GM20431 (cell line): ENCODE measurements at regions not wholly inside any gene's neighbourhood (a gene's known extent, or its start where the extent isn't known, plus 50 kb on each side); places are given as distances from the start of the nearest gene placed in this dataset.

Experiments used
- in situ Hi-C: fragments of 300-500 bp; cut with MseI, MboI; formaldehyde crosslinking; loops from one replicate; pipeline ENCODE4 v1.15.0; 2020; ENCODE audit warnings: low sequenced_read_pairs; ENCODE audit not compliant: unreplicated experiment

DNA sequence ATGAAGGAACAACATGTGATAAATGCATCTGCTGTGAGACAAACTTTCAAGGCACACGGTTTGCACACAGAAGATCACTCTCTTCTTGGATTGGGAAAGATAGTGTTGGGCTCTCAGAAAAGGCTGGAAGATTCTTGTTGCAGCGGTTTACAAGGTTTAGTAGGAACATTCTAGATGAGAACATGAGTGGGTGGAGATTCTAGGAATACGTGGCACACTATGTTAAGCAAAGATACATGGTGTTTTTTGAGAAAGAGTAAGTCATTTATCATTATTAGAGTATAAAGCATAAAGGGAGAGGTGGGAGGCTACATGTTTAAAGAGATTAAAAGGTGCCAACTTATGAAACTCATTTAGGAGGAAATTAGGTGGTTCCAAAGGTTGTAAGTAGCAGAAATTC lies 348.8 kb upstream of the HS3ST1 start:
- in situ Hi-C loops = no loop called here

DNA sequence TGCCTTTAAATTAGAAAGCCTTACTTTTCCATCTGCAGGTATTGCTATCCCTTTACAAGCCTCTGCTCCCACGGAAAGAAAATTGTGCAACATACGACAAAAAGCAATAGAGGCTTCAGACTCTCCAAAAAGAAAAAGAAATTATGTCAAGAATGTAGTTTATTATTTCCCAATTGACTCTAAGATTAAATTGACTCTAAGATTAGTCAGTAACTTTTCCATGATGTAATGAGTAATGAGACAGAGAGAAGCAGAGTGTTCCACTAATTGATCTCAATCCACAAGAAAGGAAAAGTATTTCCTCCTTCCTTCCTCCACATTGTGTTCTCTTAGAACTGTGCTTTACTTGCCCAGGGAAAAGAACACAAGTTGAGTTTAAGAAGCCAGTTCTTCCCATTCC lies 345.7 kb upstream of the HS3ST1 start:
- in situ Hi-C loops = no loop called here

DNA sequence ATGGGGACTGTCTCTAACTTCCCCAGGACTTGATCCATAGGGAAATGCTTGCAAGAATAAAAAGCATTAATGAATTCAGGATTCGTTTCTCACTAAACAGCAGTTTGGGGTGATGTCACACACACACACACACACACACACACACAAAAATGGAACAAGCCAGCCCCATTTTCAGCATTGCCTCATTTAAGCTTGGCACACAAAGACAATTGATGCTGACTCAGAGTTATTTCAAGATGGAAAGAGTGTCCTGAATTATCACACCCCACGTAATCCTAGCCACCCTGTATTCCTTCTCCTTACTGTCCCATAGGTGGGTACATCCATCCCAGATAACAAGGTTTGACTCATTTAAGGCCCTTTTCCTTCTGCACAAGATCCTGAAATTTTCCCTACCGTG lies 345.1 kb upstream of the HS3ST1 start:
- in situ Hi-C loops = no loop called here

DNA sequence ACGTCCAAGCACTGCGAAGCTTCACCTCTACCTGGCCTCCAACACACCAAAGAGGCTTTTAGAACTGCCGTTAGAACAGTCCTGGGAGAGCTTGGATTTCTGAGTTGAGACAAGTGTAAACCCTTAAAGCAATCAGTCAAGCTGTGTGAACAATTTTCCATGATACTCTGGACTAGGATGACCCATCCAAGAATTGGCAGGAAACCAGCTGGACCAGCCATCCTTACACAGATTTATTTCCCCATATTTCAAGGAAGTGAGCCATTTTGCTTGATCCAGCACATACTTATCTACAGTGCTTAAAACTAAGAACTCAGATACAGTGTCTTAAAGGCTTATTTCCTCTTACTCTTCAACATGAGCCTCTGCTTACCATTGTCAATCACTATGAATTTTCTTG lies 340.7 kb upstream of the HS3ST1 start:
- in situ Hi-C loops = no loop called here

DNA sequence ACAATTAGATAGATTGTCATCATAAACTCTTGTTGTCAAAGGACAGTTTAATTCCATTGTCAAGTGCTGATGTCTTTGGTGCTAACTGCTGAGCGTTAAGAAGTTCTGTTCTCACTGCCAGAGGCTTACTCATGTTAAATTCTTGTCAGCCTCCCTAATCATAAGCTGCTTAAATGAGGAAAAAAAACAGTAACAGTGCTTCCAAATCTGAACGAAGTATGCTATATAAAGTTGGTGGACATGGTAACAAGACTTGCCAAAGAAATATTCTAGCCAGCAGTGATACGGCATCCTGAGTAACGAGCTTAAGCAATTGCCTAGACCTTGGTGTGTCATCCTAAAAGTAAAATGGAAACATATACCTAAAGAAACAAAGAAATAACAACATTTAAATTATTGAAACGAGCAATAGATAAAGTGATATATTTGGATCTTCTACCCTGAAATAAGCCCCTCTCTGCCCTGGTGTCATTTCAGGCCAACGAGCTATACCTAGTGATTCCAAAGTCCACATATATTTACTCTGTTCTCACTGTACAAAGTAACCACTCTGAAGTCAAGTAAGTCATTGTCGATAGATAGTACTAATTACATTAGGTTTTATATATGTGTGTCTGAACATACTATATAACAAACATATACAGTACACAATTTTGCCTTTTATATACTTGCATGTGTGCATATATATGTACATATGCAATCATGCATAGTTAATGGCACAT lies 339.7 kb upstream of the HS3ST1 start:
- in situ Hi-C loops = no loop called here

DNA sequence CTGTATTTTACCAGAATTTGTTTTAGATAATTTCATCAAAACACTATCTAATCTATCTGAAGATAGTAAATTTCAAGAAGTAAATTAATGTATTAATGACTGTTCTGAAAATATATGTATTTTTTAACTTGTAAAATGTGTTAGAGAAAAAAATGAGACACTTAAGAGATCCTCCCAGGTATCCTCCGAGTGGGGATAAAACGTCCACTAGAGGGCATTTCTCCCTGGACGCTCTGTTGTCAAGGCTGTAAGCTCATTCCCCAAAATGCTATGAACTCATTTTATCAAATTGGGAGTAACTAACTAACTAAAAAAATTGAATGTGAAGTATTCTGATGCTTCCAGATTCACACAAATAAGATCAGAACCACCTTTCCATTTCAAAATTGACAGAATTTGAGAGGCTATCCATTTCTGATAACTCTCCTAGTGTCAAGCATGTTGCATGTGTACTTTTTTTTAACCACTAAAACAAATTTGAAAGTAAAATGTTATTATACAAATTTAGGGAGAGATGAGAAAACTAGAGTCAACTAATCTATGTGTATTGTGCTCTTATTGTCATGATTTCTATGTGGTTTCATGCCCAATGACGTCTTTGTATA lies 337.3 kb upstream of the HS3ST1 start:
- in situ Hi-C loops = no loop called here

DNA sequence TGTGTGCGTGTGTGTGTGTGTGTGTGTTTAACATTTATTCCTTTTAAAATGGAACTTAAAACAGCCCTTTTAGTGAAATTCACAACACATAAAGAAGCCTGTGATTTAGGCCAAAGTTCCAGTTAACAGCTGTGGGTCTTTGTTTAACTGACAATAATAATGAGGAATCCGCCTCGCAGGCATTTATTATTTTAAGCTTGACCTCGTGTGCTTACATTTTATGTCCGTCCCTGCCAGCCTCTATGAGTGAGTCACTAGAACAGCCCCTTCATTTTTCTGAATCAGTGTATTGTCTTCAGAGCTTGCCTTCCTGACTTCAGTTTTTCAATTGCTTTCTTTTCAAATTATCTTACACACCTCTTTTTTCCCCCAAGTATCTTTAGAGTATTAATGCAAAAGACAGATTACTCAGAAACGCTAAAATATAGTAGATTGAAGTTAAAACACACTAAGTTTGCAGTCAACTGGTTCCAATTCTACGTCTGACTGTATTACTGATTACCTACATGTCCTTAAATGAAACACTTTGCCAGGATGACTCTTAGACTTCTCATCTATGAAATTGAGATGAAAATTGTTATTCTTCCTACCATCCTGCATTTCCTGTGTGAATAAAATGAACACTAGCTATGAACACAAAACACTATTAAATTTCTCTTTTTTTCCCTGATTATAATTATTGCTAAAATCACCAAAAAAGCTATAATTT lies 319.6 kb upstream of the HS3ST1 start:
- in situ Hi-C loops = no loop called here

DNA sequence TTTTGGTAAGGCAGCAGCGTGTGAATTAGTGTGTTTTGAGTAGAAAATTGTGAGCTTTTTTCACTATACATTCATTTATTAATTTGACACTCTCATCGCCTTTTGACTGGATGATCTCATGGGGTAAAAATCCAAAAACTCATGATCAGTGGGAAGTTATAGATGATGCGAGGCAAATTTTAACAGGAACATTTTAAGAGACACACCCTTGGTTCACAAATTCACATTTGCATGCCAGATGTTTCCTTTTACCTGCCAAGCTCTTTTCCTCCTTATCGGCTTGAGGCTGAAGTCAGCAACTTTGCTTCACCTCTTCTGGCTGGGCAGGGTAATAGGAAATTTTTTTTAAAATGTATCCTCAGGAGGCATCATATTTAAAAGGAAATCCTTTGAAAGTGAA lies 318.0 kb upstream of the HS3ST1 start:
- in situ Hi-C loops = no loop called here

DNA sequence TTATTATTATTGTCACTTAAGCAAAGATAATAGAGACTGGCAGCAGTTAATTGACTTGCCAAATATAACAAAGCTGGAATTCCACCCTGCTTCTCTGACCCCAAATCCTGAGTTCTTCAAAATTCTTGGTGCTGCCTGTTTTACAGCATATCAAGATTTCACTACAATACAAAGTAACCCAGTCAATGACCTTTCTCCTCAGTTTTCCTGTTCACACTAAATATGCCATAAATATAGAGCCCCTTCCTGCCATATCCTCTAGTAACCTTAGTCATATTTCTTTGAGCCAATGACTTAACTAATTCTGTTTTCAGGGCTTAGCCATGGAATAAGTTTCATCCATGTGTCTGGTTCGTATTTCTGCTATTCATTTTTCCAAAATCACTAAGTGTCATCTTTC lies 315.3 kb upstream of the HS3ST1 start:
- in situ Hi-C loops = no loop called here

DNA sequence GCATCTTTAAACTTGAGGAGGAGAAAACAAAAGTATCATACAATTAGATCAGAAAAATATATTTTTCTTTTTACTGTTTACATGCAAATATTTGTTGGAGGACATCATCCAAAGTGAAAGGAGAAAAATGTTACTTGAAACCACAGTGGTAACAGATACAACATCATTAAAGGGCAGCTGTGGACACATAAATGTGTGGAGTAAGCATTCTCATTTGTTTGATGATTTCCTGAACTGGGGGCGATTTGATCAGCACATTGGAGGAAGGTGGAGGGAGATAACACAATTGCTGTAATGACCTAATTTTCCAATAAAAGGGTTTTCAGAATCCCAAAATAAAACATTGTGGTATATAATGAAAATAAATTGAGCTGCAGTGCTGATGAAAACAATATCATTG lies 314.5 kb upstream of the HS3ST1 start:
- in situ Hi-C loops = no loop called here

DNA sequence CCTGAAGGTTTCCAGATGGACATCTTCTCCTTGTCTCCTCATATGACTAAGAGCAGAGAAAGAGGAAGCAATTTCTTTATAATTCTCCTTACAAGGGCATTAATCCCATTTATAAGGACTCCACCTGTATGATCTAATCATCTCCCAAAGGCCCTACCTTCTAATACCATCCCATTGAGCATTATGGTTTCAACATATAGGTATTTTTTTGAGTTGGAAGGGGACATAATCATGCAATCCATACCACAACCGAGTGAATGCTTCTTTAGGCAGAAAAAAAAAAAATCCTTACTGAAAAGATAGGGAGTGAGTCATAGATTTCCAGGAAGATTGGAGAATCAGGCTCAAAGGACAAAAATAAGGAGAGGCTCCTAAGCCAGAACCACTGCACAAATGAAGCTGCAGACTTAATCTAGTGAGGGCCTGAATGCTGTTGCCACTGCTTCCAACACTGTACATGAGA lies 312.5 kb upstream of the HS3ST1 start:
- in situ Hi-C loops = no loop called here

DNA sequence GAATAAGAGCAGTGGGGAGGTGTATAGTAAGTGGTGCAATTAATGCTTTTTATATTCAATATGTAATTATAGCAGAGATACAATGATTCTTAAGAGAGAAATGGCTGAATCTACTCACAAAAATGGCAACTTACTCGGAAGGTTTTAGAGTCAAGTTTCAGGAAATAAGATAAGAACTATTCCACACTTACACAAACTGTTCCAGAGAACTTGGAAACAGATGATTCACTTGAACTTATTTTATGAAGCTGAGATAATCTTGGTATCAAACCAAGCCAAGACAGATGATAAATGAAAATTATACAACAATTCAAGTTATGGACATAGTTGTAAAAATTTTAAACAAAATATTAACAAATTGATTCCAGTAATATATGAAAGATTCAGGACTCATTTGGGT lies 311.3 kb upstream of the HS3ST1 start:
- in situ Hi-C loops = no loop called here

DNA sequence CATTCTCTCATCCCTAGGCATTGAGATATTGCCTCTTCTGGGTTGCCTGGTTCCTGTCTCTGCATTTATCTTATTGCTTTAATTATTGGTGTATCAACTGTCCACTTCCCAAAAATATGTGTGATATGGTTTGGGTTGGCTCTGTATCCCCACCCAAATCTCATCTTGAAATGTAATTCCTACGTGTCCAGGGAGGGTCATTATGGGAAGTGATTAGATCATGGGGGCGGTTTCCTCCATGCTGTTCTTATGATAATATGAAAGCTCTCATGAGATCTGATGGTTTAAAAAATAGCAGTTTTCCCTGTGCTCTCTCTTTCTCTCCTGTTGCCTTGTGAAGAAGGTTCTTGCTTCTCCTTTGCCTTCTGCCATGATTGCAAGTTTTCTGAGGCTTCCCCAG lies 308.3 kb upstream of the HS3ST1 start:
- in situ Hi-C loops = no loop called here

DNA sequence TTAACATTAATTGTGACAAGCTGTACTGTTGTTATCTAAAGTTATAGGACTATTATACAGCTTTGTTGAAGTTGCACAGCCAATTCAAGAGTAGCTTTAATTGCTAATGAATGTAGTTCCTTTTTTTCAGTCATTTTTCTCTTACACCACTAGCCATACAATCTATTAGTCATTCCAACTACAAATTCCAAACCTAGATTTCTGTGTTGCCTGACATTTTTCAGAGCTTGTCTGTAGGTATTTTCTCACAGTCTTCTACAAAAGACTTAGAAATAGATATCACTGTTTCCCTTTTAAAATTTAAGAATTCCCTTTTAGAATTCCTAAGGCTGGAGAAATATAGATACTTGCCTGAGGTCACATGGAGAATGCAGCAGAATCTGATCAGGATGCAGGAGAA lies 307.0 kb upstream of the HS3ST1 start:
- in situ Hi-C loops = no loop called here

DNA sequence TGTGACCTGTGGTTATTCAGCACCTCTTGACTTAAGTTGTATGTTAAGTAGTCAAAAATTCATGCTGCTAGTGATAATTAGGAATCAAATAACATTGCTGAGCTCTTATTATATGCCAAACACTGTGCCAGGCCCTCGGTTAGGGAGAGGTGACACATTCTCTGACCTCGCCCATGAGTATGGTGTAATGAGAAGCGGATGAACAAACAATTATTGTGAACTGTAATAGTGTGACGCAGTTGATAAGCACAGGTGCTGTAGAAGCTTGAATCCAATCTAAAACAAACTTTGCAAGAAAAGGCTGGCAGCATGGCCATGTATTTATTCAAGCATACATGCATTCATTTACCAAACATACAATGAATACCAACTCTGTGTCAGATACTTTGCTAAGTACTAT lies 303.5 kb upstream of the HS3ST1 start:
- in situ Hi-C loops = no loop called here

DNA sequence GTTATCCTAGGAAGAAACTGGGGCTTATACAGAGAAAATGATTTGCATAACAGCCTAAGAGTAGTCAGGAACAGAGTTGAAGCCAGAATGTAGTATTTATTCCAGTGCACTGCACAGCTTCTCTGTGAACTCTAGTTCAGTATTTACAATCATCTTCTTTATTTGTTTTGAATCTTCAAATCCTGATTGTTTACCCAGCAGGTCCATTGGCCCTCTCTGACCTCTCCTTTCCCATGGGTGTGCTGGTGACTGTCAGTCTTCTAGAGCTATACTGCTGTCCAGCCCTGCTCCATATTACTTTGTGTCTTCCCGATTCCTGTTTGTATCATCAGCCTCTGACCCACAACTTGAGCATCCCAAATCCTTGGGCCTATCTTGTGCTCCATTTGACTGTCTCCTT lies 301.9 kb upstream of the HS3ST1 start:
- in situ Hi-C loops = no loop called here

DNA sequence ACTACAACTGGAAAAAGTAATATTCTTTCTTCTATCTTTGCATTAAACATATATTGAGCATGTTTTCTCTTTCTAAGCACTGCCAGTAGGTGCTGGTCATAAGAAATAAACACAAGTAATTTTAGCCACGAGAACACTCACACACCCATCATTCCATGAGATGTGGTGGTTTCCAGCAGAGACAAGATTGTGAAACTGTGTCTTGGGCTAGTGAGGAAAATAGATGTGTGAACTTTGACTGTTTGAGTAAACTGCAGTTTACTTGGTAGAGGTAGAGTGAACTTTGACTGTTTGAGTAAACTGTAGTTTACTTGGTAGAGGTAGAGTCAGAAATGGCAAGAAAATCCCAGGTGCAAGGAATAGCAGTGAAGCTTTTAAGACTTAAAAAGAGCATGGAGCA lies 300.9 kb upstream of the HS3ST1 start:
- in situ Hi-C loops = no loop called here

DNA sequence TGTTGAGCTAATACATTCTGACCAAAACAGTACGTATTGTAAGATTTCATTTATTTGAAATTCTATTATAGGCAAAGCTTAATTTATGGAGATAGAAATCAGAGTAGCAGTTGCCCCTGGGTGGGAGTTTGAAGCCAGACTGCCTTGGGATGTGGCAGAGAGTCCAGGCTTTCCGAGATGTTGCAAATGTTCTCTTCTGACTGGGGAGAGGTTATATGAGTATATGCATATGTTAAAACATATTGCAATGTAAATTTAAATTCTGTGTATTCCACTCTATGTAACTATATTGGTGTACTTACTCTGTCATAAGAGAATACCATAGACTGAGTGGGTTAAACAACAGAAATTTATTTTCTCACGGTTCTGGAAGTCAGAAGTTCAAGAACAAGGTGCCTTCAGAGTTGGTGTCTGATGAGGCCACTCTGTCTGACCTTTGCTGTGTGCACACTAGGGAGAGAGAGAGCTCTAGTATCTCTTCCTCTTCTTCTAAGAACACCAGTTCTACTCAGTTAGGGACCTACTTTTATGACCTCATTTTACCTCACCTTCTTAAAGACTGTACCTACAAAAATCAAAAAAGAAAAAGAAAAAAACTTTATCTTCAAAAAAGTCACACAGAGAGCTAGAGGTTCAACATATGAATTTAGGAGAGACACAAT lies 299.3 kb upstream of the HS3ST1 start:
- in situ Hi-C loops = no loop called here

DNA sequence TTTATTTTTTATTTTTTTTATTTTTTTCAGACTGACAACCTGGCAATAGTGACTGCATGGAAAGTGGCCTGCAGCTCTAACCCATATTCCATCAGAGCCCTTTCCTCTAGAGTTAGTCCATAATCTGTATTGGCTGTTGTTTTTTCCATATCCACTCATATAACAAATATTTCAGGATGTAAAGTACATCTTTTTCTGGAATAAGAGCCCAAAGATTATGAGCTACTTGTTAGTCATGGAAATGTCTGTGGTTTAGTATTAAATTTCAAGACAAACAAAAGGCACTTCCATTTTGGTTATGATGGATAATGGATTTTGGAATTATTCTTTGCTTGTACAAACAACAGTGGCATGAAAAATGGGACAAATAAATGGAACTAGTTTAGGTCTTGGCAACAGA lies 296.0 kb upstream of the HS3ST1 start:
- in situ Hi-C loops = no loop called here

DNA sequence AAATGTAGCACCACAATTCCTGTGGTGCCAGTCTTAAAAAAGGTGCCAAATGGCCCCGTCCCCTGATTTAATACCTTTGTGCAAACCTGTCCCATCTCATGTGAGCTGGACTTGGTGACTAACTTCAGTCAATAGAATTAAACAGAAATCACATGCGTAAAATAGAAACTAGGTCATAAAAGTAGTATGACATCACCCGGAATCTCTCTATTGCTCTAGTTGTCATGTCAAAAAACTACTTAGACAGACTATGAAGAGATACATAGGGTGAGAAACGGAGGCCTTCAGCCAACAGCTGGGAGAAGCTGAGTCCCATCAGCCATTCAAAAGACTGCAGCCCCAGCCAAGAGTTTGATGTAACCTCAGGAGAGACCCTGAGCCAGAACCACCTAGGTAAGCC lies 293.5 kb upstream of the HS3ST1 start:
- in situ Hi-C loops = no loop called here

DNA sequence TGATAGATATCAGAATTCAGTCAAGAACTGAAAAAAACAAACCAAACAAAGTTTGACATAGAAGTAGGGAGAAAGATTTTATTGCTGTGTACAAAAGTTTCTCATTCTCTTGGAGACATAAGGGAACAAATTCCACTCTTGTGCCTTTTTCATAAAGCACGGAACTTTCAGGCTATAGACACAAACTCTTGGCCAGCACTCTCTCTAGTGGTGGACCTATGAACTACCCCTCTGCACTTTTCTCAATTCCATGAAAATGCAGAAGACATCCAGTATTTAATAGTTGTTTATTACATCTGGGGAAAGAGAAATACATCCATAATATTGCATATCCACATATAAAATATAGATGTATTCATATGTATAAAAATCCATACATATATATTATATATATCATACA lies 291.6 kb upstream of the HS3ST1 start:
- in situ Hi-C loops = no loop called here
